ENCODE measurements at regions not wholly inside any gene's neighbourhood (a gene's known extent, or its start where the extent isn't known, plus 50 kb on each side); places are given as distances from the start of the nearest gene placed in this dataset.

- Histone ChIP-seq H3K36me3 (ENCODE audit: control insufficient read depth, low read length) (no peaks in the 10 kb centered on the region), H3K9me3 (ENCODE audit: control insufficient read depth, insufficient read depth, low read length) (no peaks in the 10 kb centered on the region), H3K79me2 (ENCODE audit: control insufficient read depth, low read length) (no peaks in the 10 kb centered on the region), H3K4me2 (ENCODE audit: low read length) (no peak overlapping the region), H3F3A (ENCODE audit: control insufficient read depth, insufficient read depth) (no peaks in the 10 kb centered on the region), H4K20me1 (ENCODE audit: control insufficient read depth, insufficient read depth, low read depth, low read length) (no peaks in the 10 kb centered on the region), H3K27me3 (ENCODE audit: control insufficient read depth, low read length) (peaks cover 3% of the 10 kb centered on the region; the same call in 1 of the 2 replicates), H3K4me1 (ENCODE audit: control insufficient read depth, low read length) (no peaks in the 10 kb centered on the region), H3K4me3 (ENCODE audit: low read length) (no peak overlapping the region), H3K27ac (ENCODE audit: low read depth, low read length) (no peak overlapping the region), H3K9me2 (replicated peaks; ENCODE audit: control insufficient read depth, low read length) (no peaks in the 10 kb centered on the region)
- TF ChIP-seq, protein P1, sequence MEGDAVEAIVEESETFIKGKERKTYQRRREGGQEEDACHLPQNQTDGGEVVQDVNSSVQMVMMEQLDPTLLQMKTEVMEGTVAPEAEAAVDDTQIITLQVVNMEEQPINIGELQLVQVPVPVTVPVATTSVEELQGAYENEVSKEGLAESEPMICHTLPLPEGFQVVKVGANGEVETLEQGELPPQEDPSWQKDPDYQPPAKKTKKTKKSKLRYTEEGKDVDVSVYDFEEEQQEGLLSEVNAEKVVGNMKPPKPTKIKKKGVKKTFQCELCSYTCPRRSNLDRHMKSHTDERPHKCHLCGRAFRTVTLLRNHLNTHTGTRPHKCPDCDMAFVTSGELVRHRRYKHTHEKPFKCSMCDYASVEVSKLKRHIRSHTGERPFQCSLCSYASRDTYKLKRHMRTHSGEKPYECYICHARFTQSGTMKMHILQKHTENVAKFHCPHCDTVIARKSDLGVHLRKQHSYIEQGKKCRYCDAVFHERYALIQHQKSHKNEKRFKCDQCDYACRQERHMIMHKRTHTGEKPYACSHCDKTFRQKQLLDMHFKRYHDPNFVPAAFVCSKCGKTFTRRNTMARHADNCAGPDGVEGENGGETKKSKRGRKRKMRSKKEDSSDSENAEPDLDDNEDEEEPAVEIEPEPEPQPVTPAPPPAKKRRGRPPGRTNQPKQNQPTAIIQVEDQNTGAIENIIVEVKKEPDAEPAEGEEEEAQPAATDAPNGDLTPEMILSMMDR (IDR thresholded peaks at IDR 0.05; ENCODE audit: low read depth, low read length, poor library complexity, severe bottlenecking), result no peak
Observed at GRCh38 chr1:221887415-221887746, 145.5 kb upstream of the DUSP10 start.

- H3K27ac ChIP-seq (ENCODE audit: low read depth, low read length), result no peak overlapping the region
- no peak for TF ChIP-seq EZH2phosphoT487 (IDR thresholded peaks at IDR 0.05; ENCODE audit: borderline replicate concordance, low read length)
- TF ChIP-seq, protein P1 (IDR thresholded peaks at IDR 0.05; ENCODE audit: low read depth, low read length, poor library complexity, severe bottlenecking), result no peak
- H3F3A ChIP-seq (ENCODE audit: control insufficient read depth, insufficient read depth), result no peaks in the 10 kb centered on the region
Observed at GRCh38 chr1:221886743-221887414, 145.0 kb upstream of the DUSP10 start.

GRCh38 chr1:221886311-221886710 is 144.4 kb upstream of the DUSP10 start:
- Histone ChIP-seq H3K79me2 (ENCODE audit: control insufficient read depth, low read length) (no peaks in the 10 kb centered on the region), H3K36me3 (ENCODE audit: control insufficient read depth, low read length) (no peaks in the 10 kb centered on the region), H4K20me1 (ENCODE audit: control insufficient read depth, insufficient read depth, low read depth, low read length) (no peaks in the 10 kb centered on the region), H3K9me2 (replicated peaks; ENCODE audit: control insufficient read depth, low read length) (no peaks in the 10 kb centered on the region), H3K4me3 (ENCODE audit: low read length) (no peak overlapping the region), H3K27ac (ENCODE audit: low read depth, low read length) (no peak overlapping the region), H3K4me2 (ENCODE audit: low read length) (no peak overlapping the region), H3F3A (ENCODE audit: control insufficient read depth, insufficient read depth) (no peaks in the 10 kb centered on the region), H3K9me3 (ENCODE audit: control insufficient read depth, insufficient read depth, low read length) (no peaks in the 10 kb centered on the region), H3K4me1 (ENCODE audit: control insufficient read depth, low read length) (no peaks in the 10 kb centered on the region), H3K27me3 (ENCODE audit: control insufficient read depth, low read length) (peaks cover 3% of the 10 kb centered on the region; the same call in 1 of the 2 replicates)
- TF ChIP-seq, protein P1 (IDR thresholded peaks at IDR 0.05; ENCODE audit: low read depth, low read length, poor library complexity, severe bottlenecking), result no peak
- TF ChIP-seq EZH2phosphoT487 (IDR thresholded peaks at IDR 0.05; ENCODE audit: borderline replicate concordance, low read length), result no peak

More at GRCh38 chr1:221886743-221887414, 145.0 kb upstream of the DUSP10 start:
- H3K27me3 ChIP-seq (ENCODE audit: control insufficient read depth, low read length), result peaks cover 3% of the 10 kb centered on the region; the same call in 1 of the 2 replicates
- no peak overlapping the region for H3K4me2 ChIP-seq (ENCODE audit: low read length)
- no peaks in the 10 kb centered on the region for H3K9me3 ChIP-seq (ENCODE audit: control insufficient read depth, insufficient read depth, low read length)
- H4K20me1 ChIP-seq (ENCODE audit: control insufficient read depth, insufficient read depth, low read depth, low read length), result no peaks in the 10 kb centered on the region
- H3K79me2 ChIP-seq (ENCODE audit: control insufficient read depth, low read length), result no peaks in the 10 kb centered on the region
- no peaks in the 10 kb centered on the region for H3K4me1 ChIP-seq (ENCODE audit: control insufficient read depth, low read length)
- no peaks in the 10 kb centered on the region for H3K36me3 ChIP-seq (ENCODE audit: control insufficient read depth, low read length)
- no peak overlapping the region for H3K4me3 ChIP-seq (ENCODE audit: low read length)
- H3K9me2 ChIP-seq (replicated peaks; ENCODE audit: control insufficient read depth, low read length), result no peaks in the 10 kb centered on the region
